GM23338 (cell line): ENCODE measurements at regions not wholly inside any gene's neighbourhood (a gene's known extent, or its start where the extent isn't known, plus 50 kb on each side); places are given as distances from the start of the nearest gene placed in this dataset.

Experiments
- ATAC-seq: fragments of 200-7000 bp; cut with Tn5 transposase; 3 replicates; pipeline ENCODE4 v1.9.1; 2020
- DNase-seq: peaks from one replicate; pipeline ENCODE4 v3.0.0-alpha.2; 2015; ENCODE audit warnings: low spot score
- H2AFZ ChIP-seq: fragments of 200-600 bp; sonication (generic); 2 replicates; pipeline ENCODE4 v1.8.0; 2016; ENCODE audit warnings: antibody characterized with exemption, mild to moderate bottlenecking, moderate library complexity
- H3F3A ChIP-seq: fragments of 200-600 bp; sonication (generic); replicated peaks from 2 replicates; pipeline ENCODE4 v1.8.0; 2017; ENCODE audit warnings: antibody characterized with exemption, mixed run types, low read depth
- H3K27ac ChIP-seq: fragments of 200-600 bp; sonication (generic); 2 replicates; pipeline ENCODE4 v1.6.1; 2016; ENCODE audit warnings: low read depth
- H3K27me3 ChIP-seq: fragments of 200-600 bp; sonication (generic); 2 replicates; pipeline ENCODE4 v1.8.0; 2016; ENCODE audit warnings: mild to moderate bottlenecking, mixed run types, moderate library complexity; ENCODE audit not compliant: insufficient read depth
- H3K36me3 ChIP-seq: fragments of 200-600 bp; sonication (generic); 2 replicates; pipeline ENCODE4 v1.8.0; 2016; ENCODE audit warnings: mild to moderate bottlenecking; ENCODE audit not compliant: insufficient read depth
- H3K4me1 ChIP-seq: fragments of 200-600 bp; sonication (generic); 2 replicates; pipeline ENCODE4 v1.8.0; 2016; ENCODE audit warnings: mild to moderate bottlenecking, moderate library complexity; ENCODE audit not compliant: insufficient read depth
- H3K4me2 ChIP-seq: fragments of 200-600 bp; sonication (generic); 2 replicates; pipeline ENCODE4 v1.7.1; 2017; ENCODE audit warnings: mixed run types
- H3K4me3 ChIP-seq: fragments of 200-600 bp; sonication (generic); 2 replicates; pipeline ENCODE4 v1.6.1; 2016; ENCODE audit warnings: mixed run types
- H3K79me2 ChIP-seq: fragments of 200-600 bp; sonication (generic); replicated peaks from 2 replicates; pipeline ENCODE4 v1.8.0; 2017; ENCODE audit warnings: mild to moderate bottlenecking; ENCODE audit not compliant: insufficient read depth
- H3K9me2 ChIP-seq: fragments of 200-600 bp; sonication (generic); 2 replicates; pipeline ENCODE4 v1.8.0; 2017; ENCODE audit not compliant: insufficient read depth
- H4K20me1 ChIP-seq: fragments of 200-600 bp; sonication (generic); replicated peaks from 2 replicates; pipeline ENCODE4 v1.8.0; 2017; ENCODE audit warnings: mild to moderate bottlenecking; ENCODE audit not compliant: insufficient read depth
- H3K27ac Mint-ChIP-seq: 2 replicates; pipeline ENCODE4 v1.8.0; 2020; ENCODE audit warnings: inconsistent platforms, mild to moderate bottlenecking, moderate library complexity, mixed read lengths
- H3K27me3 Mint-ChIP-seq: 3 replicates; pipeline ENCODE4 v1.8.0; 2022; ENCODE audit warnings: low read depth, mild to moderate bottlenecking, moderate library complexity, mixed read lengths, inconsistent platforms; ENCODE audit not compliant: insufficient read depth, poor library complexity
- H3K36me3 Mint-ChIP-seq: 3 replicates; pipeline ENCODE4 v1.8.0; 2021; ENCODE audit warnings: low read depth, mild to moderate bottlenecking, inconsistent platforms, moderate library complexity, mixed read lengths
- H3K4me1 Mint-ChIP-seq: 3 replicates; pipeline ENCODE4 v1.8.0; 2020; ENCODE audit warnings: mild to moderate bottlenecking, inconsistent platforms, mixed read lengths
- H3K4me3 Mint-ChIP-seq: 3 replicates; pipeline ENCODE4 v1.8.0; 2021; ENCODE audit warnings: moderate library complexity, mild to moderate bottlenecking, inconsistent platforms, mixed read lengths
- H3K9me3 Mint-ChIP-seq: 3 replicates; pipeline ENCODE4 v1.8.0; 2020; ENCODE audit warnings: moderate library complexity, mild to moderate bottlenecking, inconsistent platforms, mixed read lengths
- CREB1 ChIP-seq: fragments of 250-450 bp; sonication (Bioruptor Pico); IDR thresholded peaks from 2 replicates; pipeline ENCODE4 v1.5.0; 2020; ENCODE audit warnings: low read depth, mild to moderate bottlenecking, moderate library complexity
- EZH2phosphoT487 ChIP-seq: fragments of 200-600 bp; sonication (generic); IDR thresholded peaks from one replicate; pipeline ENCODE4 v1.8.1; 2018; ENCODE audit warnings: antibody characterized with exemption; ENCODE audit not compliant: unreplicated experiment
- JUNB ChIP-seq: IDR thresholded peaks from one replicate; pipeline ENCODE4 v1.6.1; 2016; ENCODE audit warnings: antibody characterized with exemption; ENCODE audit not compliant: unreplicated experiment
- NANOG ChIP-seq: IDR thresholded peaks from 2 replicates; pipeline ENCODE4 v1.6.1; 2016; ENCODE audit warnings: antibody characterized with exemption, borderline replicate concordance
- REST ChIP-seq: IDR thresholded peaks from one replicate; pipeline ENCODE4 v1.6.1; 2018; ENCODE audit warnings: antibody characterized with exemption; ENCODE audit not compliant: unreplicated experiment
- ZNF331 ChIP-seq: fragments of 250-450 bp; sonication (Bioruptor Pico); IDR thresholded peaks from 2 replicates; pipeline ENCODE4 v1.5.0; 2020; ENCODE audit warnings: low read depth, mild to moderate bottlenecking, moderate library complexity
- TF ChIP-seq, protein P1 (sequence below): fragments of 250-450 bp; sonication (Bioruptor Pico); IDR thresholded peaks from 2 replicates; pipeline ENCODE4 v1.5.0; 2020; ENCODE audit warnings: mild to moderate bottlenecking, moderate library complexity
- TF ChIP-seq, protein P2 (sequence below): IDR thresholded peaks from 2 replicates; pipeline ENCODE4 v1.6.1; 2016; ENCODE audit warnings: antibody characterized with exemption

DNA sequence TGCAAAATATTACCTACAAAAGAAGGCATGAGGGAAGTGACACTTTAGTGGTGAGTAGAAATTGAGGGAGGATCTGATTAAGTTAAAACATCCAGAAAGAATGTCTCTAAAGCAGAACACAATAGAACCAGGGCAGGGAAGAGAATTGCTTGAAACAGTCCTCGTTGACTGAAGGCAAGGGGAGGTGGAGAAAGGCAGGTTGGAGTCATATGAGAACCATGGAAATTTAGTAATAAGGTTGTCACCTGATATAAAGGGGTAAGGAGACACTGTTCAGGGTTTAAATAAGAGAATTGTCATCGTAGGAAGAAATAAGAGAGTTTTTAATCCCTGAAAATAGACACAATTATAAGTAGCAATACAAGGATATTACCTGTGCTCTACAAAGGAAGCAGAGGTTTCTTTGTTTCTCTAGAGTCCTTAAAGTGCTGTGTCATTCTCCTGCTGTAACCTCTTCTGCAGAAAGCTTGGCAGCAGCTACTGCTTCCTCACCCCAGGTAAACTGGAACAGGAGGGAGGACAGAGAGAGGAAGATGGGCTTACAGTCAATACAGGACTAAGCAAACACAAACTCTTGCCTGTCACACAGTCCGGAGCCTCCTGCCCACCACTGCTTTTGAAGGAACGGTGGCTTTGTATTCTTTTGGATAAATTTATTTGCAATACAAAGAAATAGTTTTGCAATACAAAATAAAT is 258.4 kb downstream of the PPARGC1A start (continued):
- TF ChIP-seq, protein P1, sequence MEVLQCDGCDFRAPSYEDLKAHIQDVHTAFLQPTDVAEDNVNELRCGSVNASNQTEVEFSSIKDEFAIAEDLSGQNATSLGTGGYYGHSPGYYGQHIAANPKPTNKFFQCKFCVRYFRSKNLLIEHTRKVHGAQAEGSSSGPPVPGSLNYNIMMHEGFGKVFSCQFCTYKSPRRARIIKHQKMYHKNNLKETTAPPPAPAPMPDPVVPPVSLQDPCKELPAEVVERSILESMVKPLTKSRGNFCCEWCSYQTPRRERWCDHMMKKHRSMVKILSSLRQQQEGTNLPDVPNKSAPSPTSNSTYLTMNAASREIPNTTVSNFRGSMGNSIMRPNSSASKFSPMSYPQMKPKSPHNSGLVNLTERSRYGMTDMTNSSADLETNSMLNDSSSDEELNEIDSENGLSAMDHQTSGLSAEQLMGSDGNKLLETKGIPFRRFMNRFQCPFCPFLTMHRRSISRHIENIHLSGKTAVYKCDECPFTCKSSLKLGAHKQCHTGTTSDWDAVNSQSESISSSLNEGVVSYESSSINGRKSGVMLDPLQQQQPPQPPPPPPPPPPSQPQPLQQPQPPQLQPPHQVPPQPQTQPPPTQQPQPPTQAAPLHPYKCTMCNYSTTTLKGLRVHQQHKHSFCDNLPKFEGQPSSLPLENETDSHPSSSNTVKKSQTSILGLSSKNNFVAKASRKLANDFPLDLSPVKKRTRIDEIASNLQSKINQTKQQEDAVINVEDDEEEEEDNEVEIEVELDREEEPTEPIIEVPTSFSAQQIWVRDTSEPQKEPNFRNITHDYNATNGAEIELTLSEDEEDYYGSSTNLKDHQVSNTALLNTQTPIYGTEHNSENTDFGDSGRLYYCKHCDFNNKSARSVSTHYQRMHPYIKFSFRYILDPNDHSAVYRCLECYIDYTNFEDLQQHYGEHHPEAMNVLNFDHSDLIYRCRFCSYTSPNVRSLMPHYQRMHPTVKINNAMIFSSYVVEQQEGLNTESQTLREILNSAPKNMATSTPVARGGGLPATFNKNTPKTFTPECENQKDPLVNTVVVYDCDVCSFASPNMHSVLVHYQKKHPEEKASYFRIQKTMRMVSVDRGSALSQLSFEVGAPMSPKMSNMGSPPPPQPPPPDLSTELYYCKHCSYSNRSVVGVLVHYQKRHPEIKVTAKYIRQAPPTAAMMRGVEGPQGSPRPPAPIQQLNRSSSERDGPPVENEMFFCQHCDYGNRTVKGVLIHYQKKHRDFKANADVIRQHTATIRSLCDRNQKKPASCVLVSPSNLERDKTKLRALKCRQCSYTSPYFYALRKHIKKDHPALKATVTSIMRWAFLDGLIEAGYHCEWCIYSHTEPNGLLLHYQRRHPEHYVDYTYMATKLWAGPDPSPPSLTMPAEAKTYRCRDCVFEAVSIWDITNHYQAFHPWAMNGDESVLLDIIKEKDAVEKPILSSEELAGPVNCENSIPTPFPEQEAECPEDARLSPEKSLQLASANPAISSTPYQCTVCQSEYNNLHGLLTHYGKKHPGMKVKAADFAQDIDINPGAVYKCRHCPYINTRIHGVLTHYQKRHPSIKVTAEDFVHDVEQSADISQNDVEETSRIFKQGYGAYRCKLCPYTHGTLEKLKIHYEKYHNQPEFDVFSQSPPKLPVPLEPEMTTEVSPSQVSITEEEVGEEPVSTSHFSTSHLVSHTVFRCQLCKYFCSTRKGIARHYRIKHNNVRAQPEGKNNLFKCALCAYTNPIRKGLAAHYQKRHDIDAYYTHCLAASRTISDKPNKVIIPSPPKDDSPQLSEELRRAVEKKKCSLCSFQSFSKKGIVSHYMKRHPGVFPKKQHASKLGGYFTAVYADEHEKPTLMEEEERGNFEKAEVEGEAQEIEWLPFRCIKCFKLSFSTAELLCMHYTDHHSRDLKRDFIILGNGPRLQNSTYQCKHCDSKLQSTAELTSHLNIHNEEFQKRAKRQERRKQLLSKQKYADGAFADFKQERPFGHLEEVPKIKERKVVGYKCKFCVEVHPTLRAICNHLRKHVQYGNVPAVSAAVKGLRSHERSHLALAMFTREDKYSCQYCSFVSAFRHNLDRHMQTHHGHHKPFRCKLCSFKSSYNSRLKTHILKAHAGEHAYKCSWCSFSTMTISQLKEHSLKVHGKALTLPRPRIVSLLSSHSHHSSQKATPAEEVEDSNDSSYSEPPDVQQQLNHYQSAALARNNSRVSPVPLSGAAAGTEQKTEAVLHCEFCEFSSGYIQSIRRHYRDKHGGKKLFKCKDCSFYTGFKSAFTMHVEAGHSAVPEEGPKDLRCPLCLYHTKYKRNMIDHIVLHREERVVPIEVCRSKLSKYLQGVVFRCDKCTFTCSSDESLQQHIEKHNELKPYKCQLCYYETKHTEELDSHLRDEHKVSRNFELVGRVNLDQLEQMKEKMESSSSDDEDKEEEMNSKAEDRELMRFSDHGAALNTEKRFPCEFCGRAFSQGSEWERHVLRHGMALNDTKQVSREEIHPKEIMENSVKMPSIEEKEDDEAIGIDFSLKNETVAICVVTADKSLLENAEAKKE (CRISPR knock-in tag): no peak

- Histone ChIP-seq H3K27me3 (no peaks in the 10 kb centered on the region), H3K4me2 (no peak overlapping the region), H3K4me1 (0 out of 2 replicates have a peak, but pooled peaks cover 13% of the 10 kb centered on the region), H3K27ac (no peak overlapping the region), H4K20me1 (no peaks in the 10 kb centered on the region; the same call in 1 of the 2 replicates), H3K36me3 (no peaks in the 10 kb centered on the region), H3F3A (no peaks in the 10 kb centered on the region), H3K4me3 (no peak overlapping the region), H2AFZ (no peak overlapping the region), H3K79me2 (no peaks in the 10 kb centered on the region), H3K9me2 (peaks cover 8% of the 10 kb centered on the region; the same call in 1 of the 2 replicates)
- H3K4me1 Mint-ChIP-seq: peaks cover 8% of the 10 kb centered on the region
- no peaks in the 10 kb centered on the region for H3K36me3 Mint-ChIP-seq
- peak overlapping the region; percentile 39; the same call in 1 of the 2 replicates for H3K27ac Mint-ChIP-seq
- DNase-seq: no peak
- H3K27me3 Mint-ChIP-seq: no peaks in the 10 kb centered on the region
- TF ChIP-seq REST (no peak), EZH2phosphoT487 (no peak), JUNB (no peak), NANOG (no peak), CREB1 (no peak), ZNF331 (CRISPR knock-in tag) (no peak)
- TF ChIP-seq, protein P2, sequence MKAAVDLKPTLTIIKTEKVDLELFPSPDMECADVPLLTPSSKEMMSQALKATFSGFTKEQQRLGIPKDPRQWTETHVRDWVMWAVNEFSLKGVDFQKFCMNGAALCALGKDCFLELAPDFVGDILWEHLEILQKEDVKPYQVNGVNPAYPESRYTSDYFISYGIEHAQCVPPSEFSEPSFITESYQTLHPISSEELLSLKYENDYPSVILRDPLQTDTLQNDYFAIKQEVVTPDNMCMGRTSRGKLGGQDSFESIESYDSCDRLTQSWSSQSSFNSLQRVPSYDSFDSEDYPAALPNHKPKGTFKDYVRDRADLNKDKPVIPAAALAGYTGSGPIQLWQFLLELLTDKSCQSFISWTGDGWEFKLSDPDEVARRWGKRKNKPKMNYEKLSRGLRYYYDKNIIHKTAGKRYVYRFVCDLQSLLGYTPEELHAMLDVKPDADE: no peak
- H3K4me3 Mint-ChIP-seq: no peak overlapping the region
- no peaks in the 10 kb centered on the region for H3K9me3 Mint-ChIP-seq
- no peak for ATAC-seq
Observed at GRCh38 chr4:23630110-23630509, 259.7 kb downstream of the PPARGC1A start.
